ENCODE measurements at regions not wholly inside any gene's neighbourhood (a gene's known extent, or its start where the extent isn't known, plus 50 kb on each side); places are given as distances from the start of the nearest gene placed in this dataset.

DNA sequence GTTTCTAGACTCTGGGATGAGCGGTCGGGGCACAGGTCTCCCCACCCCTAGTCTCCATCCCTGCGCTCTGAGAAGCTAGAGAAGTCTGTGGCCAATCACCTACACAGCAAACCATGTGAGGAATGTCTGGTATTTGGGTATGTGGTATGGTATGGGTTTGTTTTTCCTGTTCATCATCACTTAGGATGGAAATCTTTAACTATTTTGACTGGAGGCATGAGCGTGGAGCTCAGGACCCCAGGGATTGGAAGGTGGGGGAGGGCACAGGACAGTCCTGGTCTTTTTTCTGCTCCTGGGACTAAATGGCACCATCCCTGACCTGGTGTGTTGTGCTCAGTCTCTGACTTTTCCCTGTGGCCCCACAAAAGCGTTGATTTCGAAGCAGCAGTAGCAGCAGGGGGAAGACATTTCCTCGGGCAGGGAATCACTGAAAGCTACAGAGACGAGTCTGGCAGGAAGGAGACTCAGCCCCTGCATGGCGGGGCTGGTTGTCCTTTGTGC is 191.7 kb upstream of the TPM1 start:
- DNase-seq (ENCODE audit: low spot score) = no peak
- Histone ChIP-seq H3K9ac (ENCODE audit: low read depth in 1 of 2, low read length in 2 of 2) (no peak overlapping the region), H3K4me1 (ENCODE audit: control insufficient read depth in 4 of 4, insufficient read depth in 4 of 4, low read length in 3 of 4) (peaks cover 13 to 31% (median 20%) of the 10 kb centered on the region in 4 donors), H3K27ac (ENCODE audit: low read depth in 1 of 2, low read length in 2 of 2) (no peak overlapping the region), H3K9me3 (ENCODE audit: control insufficient read depth in 4 of 4, low read length in 3 of 4) (no peaks in the 10 kb centered on the region), H3K36me3 (ENCODE audit: control insufficient read depth in 4 of 4, insufficient read depth in 3 of 4, low read depth in 1 of 4, low read length in 3 of 4) (no peaks in the 10 kb centered on the region), H3K27me3 (ENCODE audit: control insufficient read depth in 4 of 4, insufficient read depth in 4 of 4, low read length in 3 of 4) (no peaks in the 10 kb centered on the region), H3K4me3 (ENCODE audit: low read depth in 1 of 3, low read length in 3 of 3) (no peak overlapping the region)
- no peak for TF ChIP-seq NR2F2 (IDR thresholded peaks at IDR 0.05)
- TF ChIP-seq, protein P1, sequence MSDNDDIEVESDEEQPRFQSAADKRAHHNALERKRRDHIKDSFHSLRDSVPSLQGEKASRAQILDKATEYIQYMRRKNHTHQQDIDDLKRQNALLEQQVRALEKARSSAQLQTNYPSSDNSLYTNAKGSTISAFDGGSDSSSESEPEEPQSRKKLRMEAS (IDR thresholded peaks at IDR 0.05) = no peak
- no peak for TF ChIP-seq YY1 (IDR thresholded peaks at IDR 0.05)
- no peak for TF ChIP-seq SP1 (IDR thresholded peaks at IDR 0.05)
- no peak for TF ChIP-seq FOXA1 (IDR thresholded peaks at IDR 0.05)
- TF ChIP-seq, protein P2, sequence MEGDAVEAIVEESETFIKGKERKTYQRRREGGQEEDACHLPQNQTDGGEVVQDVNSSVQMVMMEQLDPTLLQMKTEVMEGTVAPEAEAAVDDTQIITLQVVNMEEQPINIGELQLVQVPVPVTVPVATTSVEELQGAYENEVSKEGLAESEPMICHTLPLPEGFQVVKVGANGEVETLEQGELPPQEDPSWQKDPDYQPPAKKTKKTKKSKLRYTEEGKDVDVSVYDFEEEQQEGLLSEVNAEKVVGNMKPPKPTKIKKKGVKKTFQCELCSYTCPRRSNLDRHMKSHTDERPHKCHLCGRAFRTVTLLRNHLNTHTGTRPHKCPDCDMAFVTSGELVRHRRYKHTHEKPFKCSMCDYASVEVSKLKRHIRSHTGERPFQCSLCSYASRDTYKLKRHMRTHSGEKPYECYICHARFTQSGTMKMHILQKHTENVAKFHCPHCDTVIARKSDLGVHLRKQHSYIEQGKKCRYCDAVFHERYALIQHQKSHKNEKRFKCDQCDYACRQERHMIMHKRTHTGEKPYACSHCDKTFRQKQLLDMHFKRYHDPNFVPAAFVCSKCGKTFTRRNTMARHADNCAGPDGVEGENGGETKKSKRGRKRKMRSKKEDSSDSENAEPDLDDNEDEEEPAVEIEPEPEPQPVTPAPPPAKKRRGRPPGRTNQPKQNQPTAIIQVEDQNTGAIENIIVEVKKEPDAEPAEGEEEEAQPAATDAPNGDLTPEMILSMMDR (IDR thresholded peaks at IDR 0.05; ENCODE audit: low read depth, low read length, missing input control) = no peak
- no peak for TF ChIP-seq FOXA2 (IDR thresholded peaks at IDR 0.05)
- TF ChIP-seq, protein P3, sequence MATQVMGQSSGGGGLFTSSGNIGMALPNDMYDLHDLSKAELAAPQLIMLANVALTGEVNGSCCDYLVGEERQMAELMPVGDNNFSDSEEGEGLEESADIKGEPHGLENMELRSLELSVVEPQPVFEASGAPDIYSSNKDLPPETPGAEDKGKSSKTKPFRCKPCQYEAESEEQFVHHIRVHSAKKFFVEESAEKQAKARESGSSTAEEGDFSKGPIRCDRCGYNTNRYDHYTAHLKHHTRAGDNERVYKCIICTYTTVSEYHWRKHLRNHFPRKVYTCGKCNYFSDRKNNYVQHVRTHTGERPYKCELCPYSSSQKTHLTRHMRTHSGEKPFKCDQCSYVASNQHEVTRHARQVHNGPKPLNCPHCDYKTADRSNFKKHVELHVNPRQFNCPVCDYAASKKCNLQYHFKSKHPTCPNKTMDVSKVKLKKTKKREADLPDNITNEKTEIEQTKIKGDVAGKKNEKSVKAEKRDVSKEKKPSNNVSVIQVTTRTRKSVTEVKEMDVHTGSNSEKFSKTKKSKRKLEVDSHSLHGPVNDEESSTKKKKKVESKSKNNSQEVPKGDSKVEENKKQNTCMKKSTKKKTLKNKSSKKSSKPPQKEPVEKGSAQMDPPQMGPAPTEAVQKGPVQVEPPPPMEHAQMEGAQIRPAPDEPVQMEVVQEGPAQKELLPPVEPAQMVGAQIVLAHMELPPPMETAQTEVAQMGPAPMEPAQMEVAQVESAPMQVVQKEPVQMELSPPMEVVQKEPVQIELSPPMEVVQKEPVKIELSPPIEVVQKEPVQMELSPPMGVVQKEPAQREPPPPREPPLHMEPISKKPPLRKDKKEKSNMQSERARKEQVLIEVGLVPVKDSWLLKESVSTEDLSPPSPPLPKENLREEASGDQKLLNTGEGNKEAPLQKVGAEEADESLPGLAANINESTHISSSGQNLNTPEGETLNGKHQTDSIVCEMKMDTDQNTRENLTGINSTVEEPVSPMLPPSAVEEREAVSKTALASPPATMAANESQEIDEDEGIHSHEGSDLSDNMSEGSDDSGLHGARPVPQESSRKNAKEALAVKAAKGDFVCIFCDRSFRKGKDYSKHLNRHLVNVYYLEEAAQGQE (IDR thresholded peaks at IDR 0.05) = no peak
- TF ChIP-seq GABPA (IDR thresholded peaks at IDR 0.05 in 1 of 2, conservative IDR thresholded peaks at IDR 0.05 in 1 of 2) = no peak
- no peak for TF ChIP-seq EGR1 (IDR thresholded peaks at IDR 0.05; ENCODE audit: low read depth in 2 of 2)
- no peak for TF ChIP-seq RAD21 (IDR thresholded peaks at IDR 0.05)
- no peak for TF ChIP-seq RXRA (IDR thresholded peaks at IDR 0.05)
- TF ChIP-seq, protein P4, sequence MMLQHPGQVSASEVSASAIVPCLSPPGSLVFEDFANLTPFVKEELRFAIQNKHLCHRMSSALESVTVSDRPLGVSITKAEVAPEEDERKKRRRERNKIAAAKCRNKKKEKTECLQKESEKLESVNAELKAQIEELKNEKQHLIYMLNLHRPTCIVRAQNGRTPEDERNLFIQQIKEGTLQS (IDR thresholded peaks at IDR 0.05) = no peak
- no peak for TF ChIP-seq TAF1 (conservative IDR thresholded peaks at IDR 0.05)
- TF ChIP-seq HNF4G (IDR thresholded peaks at IDR 0.05) = no peak
- TF ChIP-seq HNF4A (conservative IDR thresholded peaks at IDR 0.05) = no peak
- TF ChIP-seq JUND (IDR thresholded peaks at IDR 0.05) = no peak
- TF ChIP-seq, protein P5, sequence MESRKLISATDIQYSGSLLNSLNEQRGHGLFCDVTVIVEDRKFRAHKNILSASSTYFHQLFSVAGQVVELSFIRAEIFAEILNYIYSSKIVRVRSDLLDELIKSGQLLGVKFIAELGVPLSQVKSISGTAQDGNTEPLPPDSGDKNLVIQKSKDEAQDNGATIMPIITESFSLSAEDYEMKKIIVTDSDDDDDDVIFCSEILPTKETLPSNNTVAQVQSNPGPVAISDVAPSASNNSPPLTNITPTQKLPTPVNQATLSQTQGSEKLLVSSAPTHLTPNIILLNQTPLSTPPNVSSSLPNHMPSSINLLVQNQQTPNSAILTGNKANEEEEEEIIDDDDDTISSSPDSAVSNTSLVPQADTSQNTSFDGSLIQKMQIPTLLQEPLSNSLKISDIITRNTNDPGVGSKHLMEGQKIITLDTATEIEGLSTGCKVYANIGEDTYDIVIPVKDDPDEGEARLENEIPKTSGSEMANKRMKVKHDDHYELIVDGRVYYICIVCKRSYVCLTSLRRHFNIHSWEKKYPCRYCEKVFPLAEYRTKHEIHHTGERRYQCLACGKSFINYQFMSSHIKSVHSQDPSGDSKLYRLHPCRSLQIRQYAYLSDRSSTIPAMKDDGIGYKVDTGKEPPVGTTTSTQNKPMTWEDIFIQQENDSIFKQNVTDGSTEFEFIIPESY (IDR thresholded peaks at IDR 0.05) = no peak
- 93% methylated on average over 9 of the region's 9 CpGs for WGBS

Measured in liver (tissue), 8 donors.